ENCODE measurements at regions not wholly inside any gene's neighbourhood (a gene's known extent, or its start where the extent isn't known, plus 50 kb on each side); places are given as distances from the start of the nearest gene placed in this dataset.

DNA sequence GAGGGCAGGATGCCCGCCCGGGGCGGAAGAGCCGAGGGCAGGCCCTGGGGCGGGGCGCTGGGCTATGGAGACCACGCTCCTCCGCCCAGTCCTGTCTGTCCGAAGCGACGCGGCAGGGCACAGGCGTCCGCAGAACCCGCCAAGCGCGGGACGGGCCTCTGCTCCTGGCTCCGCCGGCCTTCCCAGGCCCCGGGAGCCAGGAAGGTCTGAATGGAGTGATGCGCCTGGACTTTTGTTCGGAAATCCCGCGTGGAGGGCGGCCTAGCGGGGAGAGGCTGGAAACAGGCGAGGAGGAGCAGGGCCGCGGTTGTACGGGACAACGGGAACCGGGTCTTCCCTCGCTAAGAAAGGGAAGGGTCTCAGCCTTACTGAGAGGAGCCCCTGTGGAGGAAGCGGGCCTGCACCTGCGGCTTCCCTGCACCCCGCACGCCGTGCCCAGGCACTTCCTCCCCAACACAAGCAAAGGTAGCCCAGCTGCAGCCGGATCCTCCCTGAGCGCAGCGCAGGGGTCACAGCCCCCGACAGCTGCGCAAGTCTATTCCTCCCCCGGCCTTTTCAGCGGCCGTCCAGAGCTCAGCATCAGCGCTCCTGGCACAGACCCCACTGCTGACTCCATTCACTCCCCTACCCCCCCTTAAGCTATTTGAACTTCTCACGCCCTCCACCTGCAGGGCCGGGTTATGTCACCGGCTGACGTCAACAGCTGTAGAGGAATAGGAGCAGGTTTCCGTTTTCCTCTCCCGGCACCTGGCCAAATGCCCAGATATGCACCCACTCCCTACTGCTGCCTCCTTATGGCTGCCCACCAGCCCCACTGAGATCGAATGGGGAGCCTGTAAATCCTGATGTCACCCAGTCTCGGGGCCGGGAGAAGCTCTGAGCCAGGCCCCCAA is 143.2 kb upstream of the RET start:
- no peak for DNase-seq (ENCODE audit: low spot score)

DNA sequence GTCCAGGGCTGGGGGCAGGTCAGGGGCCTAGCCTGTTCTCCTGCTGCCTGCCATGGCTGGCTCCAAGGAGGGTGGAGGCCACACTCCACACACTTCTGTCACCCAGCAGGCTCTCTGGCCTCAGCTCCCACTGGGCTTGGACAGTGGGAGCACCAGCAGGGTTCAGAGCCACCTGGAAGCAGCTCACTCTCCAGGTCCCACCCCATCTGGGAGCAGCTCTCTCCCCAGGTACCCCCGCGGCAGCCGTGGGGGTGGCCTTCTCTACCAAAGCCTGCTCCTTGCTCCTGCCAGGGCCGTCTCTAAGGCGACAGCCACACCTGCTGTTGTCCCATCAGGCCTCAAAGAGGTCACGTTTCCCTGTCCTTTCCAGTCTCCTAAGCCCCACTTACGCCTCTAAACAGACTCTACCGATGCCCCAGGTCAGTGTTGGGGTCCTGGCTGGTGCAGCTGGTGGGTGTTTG is 142.5 kb upstream of the RET start:
- no peak for DNase-seq (ENCODE audit: low spot score)

DNA sequence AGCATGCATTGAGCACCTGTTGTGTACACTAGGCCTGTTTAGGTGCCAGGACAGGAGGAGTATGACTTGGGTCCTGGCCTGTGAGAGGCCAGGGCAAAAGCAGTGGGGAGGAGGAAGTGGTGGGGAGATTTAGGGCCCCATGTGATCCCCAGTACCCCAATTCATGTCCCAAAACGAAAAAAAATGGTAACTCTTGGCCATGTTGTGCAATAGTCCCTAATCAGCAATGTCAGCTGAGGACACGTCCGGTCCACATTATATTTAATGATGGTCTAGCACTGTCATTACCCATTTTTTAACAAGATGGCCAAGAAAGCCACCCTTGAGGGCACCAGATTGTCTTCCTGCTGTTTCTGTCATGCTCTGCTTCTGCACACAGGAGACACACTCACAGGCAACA is 142.0 kb upstream of the RET start:
- DNase-seq (ENCODE audit: low spot score), result no peak

DNA sequence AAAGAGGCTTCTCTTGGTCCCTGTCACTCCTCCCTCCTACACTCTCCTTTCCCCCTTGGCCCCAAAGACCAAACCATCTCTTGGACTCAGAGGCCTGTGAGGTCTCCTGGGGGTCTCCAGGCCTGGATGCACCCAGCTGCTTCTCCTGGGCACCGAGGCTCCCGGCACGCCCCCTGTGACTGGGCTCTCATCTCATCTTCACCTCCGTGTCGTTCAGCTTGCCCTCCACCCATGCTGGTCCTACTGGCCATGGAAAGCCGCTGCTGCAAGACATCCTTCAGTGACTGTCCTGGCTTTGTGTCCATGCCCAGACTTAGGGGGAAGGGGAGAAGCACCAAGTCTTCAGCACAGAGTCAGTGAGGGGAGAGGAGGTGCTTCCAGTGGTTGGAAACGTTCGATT is 141.4 kb upstream of the RET start:
- no peak for DNase-seq (ENCODE audit: low spot score)

DNA sequence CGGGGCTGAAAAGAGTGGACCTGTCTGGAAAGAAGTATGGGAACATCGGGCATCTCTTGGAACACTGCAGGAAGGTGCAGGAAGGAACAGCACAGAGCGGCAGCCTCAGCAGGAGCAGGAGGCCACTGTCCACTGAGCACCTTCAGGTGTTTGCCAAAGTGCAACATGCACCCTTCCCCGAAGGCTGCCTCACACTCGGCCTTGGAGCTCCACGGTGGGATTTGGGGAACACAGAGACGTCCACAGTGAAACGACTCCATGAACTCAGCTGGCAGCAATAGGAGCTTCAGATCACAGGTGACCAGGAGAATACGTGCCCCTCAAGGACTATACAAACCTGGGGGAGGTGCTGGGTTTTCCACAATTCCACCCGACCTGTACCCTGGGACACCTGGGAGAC is 140.3 kb upstream of the RET start:
- DNase-seq (ENCODE audit: low spot score), result no peak

DNA sequence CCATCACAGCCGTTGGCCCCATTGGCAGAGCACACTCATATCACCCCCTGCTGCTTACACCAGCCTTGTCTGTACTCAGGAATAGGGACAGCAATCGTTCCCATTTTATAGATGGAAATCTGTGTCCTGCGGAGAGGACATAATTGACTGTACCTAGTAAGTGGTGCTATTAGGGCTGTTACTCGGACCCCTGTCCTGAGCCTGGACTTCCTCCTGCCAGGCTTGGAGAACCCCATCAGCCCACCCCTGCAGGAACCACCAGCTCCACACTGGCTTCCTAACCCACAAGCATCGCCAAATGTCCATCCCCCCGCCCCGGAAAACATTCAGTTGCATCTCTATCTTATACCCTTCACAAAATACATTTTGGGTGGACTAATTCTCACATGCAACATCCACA is 139.8 kb upstream of the RET start:
- DNase-seq (ENCODE audit: low spot score), result no peak

DNA sequence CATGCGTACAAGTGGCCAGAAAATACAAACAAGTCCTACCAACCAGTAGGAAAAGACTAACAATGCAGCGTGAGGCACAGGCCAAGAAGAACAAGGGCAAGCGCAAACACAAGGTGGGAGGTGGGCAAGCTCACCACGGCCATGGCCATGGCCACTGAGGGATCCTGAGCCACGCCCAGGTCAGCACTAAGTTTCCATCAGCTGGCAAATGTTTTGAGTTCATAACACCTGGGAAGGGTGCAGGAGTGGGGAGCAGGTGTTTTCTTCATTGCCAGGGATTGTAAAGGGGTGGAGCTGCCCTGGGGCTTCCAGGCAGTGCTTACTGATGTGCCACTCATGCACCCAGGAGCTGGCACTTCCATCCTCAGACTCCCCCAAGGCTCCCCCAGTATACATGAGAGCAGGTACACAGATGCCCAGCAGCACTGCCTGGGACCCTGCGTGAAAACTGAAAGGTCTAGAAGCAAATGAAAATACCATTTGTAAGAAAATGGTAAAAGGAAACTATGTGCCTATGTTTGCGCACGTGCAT is 139.2 kb upstream of the RET start:
- DNase-seq (ENCODE audit: low spot score), result no peak

DNA sequence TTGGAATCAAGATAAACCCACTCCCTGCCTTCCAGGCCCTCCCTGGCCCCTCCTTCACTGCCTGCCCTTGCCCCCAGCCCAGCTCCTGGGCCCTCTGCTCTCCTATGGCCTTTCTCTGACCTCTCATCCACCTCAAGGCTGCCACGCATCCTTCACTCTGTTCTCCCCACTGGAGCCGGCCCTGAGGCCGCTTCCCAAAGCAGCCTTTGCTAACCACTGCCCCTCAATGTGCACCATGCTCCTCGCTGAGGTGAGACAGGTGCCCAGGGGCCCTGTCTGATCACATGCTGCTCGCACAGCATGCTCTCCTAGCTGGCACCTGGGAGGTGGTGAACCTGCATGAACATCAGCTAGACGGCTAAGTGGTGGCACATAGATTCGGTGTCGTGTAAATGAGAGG is 138.5 kb upstream of the RET start:
- DNase-seq (ENCODE audit: low spot score), result no peak

DNA sequence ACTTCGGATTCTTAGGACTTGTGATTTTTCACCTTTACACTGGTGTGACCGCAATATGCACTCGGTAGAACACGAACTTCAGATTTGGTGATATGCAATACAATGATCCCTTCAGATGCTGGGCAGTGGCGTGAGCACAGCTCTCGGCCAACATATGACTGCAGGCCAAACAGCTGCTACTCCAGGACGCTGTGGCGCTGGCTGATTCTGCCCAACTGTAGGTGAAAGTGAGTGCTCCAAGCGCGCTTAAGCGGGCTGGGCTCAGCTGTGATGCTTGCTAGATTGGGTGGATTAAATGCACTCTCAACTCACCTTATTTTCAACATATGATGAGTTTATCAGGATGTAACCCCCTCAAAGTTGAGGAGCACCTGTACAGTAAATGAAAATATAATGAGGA is 137.6 kb upstream of the RET start:
- DNase-seq (ENCODE audit: low spot score), result no peak

DNA sequence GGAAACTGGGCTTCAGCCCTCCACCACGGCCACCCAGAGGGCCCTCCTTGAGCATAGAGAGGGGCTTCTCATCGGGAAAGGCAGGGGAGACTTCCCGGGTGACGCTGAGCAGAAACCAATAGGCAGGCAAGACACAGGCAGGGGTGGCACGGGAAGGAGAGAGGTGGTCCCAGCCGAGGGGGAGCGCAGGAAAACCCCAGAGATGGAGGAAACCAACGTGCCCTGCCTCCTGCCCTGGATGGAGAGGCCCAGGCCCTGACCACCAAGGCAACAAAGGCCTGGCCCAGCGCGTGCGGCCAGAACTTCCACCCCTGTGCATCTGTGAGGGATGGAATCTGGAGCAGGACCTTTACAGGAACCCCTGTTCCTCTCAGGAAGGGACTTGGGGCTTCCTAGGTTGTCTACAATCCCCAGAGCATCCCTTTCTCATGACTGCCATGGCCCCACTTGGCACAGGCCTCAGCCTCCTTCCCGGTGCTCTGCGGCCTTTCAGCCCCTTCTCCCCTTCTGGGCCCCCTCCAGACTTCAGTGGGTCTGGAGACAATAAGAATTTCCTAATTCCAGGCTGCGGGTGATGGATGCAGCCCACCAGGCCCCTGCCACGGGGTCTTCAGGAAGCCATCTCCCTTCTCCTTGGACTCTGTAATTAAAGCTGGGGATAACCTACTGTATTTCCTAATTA is 137.0 kb upstream of the RET start:
- DNase-seq (ENCODE audit: low spot score), result no peak

DNA sequence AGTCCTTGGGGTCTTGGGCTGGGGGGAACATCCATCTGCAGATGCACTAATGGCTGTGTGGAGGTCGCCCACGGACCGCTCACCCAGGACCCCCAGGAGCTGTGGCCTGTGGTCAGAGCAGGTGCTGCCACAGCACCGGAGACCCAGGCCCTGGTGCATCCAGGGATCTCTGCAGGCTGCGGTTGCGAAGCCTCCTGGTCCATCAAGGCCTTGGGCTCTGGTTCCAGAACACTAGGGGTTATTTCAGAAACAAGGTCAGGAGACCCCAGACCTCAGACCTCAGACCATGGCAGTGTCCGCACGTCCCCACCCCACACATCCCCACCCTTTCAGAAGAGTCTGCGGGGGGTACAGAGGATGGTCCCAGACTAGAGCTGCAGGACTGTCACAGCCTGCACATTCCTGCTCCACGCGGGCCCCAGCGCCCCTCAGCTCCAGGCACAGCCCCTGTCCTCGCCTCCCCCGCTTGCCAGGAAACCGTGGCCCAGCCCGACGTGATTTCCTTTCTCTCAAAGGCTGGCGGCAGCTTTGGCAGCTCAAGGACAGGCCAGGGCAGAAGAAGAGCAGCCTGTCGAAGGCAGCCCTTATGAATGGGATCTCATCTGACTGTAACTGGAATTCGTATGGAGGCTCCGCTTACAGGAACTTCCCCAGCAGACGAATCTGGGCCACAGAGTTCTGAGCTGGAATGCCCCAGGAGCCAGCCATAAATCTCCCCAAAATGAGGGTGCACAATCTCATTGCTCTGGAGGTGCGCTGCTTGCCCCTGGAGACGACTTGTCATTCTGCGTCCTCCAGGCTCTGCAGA is 136.2 kb upstream of the RET start:
- no peak for DNase-seq (ENCODE audit: low spot score)

DNA sequence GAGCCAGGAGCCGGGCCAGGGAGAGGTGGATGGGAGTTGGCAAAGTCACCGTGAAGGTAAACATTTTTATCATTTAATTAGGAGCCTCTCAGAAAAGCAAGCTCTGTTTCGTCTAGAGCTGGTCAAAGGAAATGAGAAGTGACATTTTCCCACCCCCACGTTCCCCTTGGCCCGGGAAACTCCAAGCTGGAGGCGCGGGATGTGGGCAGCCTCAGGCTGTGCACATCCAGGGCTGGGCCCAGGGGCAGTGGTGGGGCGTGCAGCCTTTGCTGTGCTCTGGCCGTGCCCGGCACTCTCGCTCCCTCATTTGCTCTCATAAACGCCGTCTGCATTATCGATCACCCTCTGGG is 135.6 kb upstream of the RET start:
- no peak for DNase-seq (ENCODE audit: low spot score)

DNA sequence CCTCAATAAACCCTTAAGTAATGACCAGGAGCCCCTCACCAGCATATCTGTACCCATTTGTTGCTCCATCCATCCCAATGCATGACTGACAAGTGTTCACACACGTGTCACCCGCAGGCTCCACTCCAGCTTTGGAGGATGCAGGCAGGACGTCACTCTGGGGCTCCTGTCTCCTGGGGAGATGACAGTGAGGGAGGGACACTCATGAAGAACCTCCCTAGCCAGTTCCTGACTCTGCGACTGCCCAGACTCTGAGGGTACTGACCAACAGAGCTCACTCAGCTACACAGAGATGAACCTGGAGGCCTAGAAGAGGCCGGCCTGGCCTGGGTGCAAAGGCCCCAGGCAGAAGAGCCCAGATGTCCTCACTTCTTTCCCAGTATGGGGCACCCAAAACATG is 135.1 kb upstream of the RET start:
- DNase-seq (ENCODE audit: low spot score), result no peak

DNA sequence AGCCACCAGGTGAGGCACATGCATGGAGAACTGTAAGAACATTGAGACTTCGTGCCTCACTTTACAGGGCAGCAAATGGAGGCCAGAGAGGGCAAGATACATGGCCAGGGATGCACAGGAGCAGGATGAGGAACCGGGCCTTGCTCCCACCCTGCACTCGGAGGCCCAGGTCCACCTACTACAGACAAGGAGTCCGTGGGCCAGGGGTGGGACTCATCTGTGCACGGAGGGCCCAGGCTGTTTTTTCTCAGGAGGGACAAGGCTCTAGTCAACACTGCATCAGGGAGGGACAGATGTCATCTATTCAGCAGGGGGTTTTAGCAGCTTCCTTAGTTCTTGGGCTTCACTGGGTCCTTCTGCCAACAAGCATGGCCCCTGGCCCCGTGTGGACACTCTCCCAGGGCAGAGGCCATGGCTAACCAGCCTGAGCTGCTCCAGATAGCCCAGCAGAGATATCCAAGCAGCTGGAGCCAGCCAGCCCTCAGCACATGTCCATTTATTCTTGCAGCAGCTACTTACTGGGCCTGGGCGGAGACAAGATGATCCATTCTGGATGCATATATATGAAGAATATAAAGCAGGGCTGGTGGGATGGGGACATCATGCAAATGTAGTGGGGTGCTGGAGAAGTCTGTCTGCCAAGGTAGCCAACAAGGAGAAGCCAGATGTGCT is 134.5 kb upstream of the RET start:
- DNase-seq (ENCODE audit: low spot score), result no peak

DNA sequence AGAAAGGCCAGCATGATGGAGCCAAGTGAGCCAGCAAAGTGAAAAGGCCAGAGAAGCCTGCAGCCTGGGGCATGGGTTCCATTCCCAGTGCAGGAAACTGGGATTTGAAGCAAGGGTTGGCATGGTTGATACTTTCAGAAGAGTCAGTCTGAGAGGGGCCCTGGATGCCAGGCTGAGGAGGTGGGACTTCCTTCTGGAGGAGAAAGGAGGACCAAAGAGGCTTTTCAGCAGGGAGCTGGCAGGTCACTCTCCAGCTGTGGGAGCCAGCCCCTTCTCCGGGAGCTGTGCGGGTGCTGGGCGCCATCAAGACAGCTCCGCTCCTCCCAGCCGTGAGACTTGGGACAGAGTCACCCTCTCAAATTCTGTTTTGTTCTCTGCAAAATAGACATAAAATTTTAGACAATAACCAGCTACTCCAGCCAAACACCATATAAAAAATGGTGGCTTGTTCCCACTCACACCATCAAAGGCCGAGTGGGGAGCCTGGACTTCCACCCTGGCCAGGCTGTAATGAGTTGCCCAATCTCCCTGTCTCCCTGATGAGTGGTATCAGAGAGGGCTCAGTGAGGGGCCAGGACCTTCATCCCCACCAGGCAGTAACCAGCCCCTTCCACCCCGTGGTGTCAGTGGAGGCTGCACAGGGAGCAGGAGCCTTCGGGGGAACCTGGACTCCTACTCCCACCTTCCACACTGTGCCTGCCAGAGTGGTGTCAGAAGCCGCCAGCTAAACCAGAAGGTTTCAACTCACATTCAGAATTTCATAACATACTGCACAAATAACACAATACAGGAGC is 133.6 kb upstream of the RET start:
- DNase-seq (ENCODE audit: low spot score), result no peak

DNA sequence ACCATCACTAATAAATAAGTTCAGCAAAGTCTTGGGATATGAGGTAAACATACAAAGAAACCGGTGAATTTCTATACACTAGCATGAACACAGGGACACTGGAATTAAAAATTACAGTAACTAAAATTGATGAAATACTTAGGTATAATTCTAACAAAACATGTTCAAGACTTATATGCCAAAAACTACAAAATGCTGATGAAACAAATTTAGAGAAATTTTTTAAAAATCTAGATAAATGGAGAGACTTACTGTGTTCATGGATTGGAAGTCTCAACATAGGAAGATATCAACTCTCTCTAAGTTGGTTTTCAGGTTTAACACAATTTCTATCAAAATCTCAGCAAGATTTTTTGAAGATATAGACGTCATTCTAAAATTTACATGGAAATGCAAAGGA is 128.8 kb upstream of the RET start:
- DNase-seq (ENCODE audit: low spot score), result no peak

DNA sequence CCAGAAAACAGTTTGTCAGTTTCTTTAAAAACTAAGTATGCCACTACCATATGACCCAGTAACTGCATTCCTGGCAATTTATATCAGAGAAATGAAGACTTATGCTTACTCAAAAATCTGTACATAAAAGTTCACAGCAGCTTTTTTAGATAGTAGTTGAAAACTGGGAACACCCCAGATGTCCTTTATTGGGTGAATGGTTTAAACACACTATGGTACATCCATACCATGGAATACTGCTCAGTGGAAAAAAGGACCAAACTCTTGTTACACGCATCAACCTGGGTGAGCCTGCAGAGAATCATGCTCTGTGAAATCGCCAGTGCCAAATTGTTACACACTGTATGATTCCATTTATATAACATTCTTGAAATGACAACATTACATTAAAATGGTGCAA is 127.6 kb upstream of the RET start:
- DNase-seq (ENCODE audit: low spot score), result no peak

DNA sequence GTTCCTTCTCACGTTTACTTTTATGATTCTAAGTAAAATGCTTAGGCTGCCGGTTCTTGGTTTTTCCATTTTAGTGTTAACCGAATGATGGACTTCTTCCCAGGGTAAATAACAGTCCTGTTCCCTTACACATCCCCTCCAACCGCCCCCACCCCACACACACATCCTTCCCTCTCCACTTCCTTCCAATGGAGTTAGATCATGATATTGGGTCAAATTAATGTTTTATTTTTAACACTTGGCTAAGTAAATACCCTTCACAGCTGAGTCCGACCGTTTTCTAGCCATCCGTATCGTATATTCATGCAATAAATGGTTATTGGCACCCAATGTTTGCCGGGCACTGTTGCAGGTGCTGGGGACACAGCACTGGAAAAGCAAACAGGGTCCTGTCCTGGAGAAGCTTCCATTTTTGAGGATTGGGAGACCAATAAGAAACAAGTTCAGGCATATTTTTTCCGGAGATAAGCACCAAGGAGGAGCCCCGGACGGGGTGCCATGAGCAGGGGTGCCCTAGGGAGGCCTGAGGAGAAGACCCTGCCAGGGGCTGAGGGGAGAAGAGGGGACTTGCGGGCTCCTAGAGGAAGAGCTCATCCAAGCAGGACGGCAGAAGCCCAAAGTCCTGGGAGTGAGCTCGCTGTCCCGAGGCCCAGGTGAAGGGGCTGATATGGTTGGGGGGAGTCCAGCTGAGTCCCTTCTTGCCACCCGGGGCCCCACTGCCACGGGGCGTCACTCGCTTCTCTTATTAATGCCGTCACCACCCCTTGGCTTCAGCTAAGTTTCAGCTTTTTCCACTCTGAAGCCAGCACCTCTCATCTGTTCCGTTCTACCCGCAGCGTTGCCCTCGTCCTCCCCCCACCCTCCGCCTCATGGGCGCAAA is 126.0 kb upstream of the RET start:
- DNase-seq (ENCODE audit: low spot score), result no peak

DNA sequence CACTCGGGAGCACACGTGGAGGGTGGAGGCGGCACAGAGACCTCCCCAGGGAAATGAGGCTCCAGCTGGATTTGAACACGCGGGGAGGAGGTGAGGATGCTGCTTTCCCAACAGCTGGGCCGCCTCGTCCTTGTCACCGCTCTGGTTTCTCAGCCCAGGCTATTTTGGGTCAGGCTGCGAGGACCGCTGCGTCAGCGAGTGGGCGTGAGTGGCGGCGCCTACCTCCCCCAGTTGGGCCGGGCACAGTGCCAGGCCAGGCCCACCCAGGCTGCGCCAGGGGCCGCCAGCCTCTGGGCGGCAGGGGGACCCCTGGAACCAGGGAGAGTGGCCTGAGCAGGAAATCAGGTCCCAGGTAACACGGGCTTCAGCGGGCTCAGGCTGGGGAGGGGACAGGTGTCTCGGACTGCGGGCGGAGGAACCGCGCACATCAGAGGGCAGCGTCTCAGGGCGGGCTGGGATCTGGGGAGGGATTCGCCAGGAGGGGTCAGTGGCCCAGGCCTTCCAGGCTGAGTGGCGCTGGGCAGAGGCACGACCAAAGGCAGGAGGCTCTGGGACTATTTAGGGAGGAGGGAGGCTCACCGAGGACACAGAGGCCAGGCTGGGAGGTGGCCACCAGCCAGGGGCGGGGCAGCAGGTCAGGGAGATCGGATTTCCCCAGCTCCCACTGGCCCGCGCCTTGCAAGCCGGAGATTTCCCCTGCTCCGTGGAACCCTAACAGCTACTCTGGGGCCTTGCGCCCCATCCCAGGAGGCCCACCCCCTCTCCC is 125.2 kb upstream of the RET start:
- no peak for DNase-seq (ENCODE audit: low spot score)

All from HuH-7.5 (cell line).